GM12878 (cell line): ENCODE measurements at regions not wholly inside any gene's neighbourhood (a gene's known extent, or its start where the extent isn't known, plus 50 kb on each side); places are given as distances from the start of the nearest gene placed in this dataset. TPM values are rescaled to one million over a fixed set of nuclear protein-coding genes. Genes with fewer than 3 reads are reported as not detected.

Experiments used
- small RNA-seq: library from RNA; depleted of rRNA; stranded (forward); fragments of <200 nt; gene quantifications from one replicate; pipeline ENCODE3, GENCODE V24; 2014

Small RNAs in the stretch of these regions (small RNA-seq; reads per million reads assigned to genes)
- gene AL365434.2 = not detected
